M059J (cell line): ENCODE measurements at regions not wholly inside any gene's neighbourhood (a gene's known extent, or its start where the extent isn't known, plus 50 kb on each side); places are given as distances from the start of the nearest gene placed in this dataset.

ENCODE experiments used
- DNase-seq: peaks from one replicate; pipeline ENCODE4 v3.0.0-alpha.2; 2012; ENCODE audit warnings: low read depth

- DNase-seq: peak; percentile 50
Observed at GRCh38 chr5:8981496-8981895, 564.4 kb downstream of the SEMA5A start.

GRCh38 chr5:8984386-8984785 lies 561.5 kb downstream of the SEMA5A start:
- no peak for DNase-seq
